Lower leg skin (tissue), 4 donors: ENCODE measurements at regions not wholly inside any gene's neighbourhood (a gene's known extent, or its start where the extent isn't known, plus 50 kb on each side); places are given as distances from the start of the nearest gene placed in this dataset.
"Not testable (repeated sequence)": the region's sequence is repeated elsewhere in the genome, so short reads cannot be mapped to it uniquely, and the experiment has no call there.

ENCODE experiments used
- DNase-seq, 2 donors: peaks; one replicate each; pipeline ENCODE4 v3.0.0-alpha.2; 2019; ENCODE audit warnings: low spot score in 2 of 2
- H3K4me3 ChIP-seq: fragments of 200-600 bp; sonication (generic); 2 replicates; pipeline ENCODE4 v1.5.1; 2017; ENCODE audit warnings: mild to moderate bottlenecking, low read depth; ENCODE audit not compliant: poor library complexity, severe bottlenecking
- POLR2A ChIP-seq, 2 donors: fragments of 450-650 bp; IDR thresholded peaks; one replicate each; pipeline ENCODE4 v1.6.1; 2016 to 2017; ENCODE audit warnings: antibody characterized with exemption in 2 of 2, mild to moderate bottlenecking in 1 of 2, moderate library complexity in 1 of 2
- WGBS, 2 donors: methylation state at CpG; one replicate each; pipeline ENCODE4 v1.1.5; 2018; 5-methylcytosine and 5-hydroxymethylcytosine counted together
- intact Hi-C: fragments of 100-400 bp; cut with DNase I; formaldehyde crosslinking; loops from one replicate; pipeline ENCODE4 v1.15.0; 2023; ENCODE audit warnings: low total_unique reads
- TF ChIP-seq, protein P1 (sequence below), 3 donors: fragments of 450-650 bp; IDR thresholded peaks; one replicate each; pipeline ENCODE4 v1.5.1; 2016; ENCODE audit warnings: antibody characterized with exemption in 3 of 3, mild to moderate bottlenecking in 3 of 3, moderate library complexity in 2 of 3

DNA sequence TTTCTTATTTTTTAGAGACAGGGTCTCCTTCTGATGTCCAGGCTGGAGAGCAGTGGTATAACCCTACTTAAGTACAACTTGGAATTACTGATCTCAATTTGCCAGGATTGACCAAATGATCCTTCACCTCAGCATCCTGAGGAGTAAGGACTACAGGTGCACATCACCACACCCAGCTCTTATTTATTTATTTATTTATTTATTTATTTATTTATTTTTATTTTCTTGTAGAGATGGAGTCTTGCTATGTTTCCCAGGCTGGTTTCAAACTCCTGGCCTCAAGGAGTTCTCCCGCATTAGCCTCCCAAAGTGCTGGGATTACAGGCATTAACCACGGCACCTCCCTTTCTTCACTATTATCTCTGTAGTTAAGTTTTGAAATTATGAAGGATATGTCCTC, 117.5 kb upstream of the NEGR1 start:
- TF ChIP-seq POLR2A (IDR thresholded peaks at IDR 0.05) = no peak
- TF ChIP-seq, protein P1, sequence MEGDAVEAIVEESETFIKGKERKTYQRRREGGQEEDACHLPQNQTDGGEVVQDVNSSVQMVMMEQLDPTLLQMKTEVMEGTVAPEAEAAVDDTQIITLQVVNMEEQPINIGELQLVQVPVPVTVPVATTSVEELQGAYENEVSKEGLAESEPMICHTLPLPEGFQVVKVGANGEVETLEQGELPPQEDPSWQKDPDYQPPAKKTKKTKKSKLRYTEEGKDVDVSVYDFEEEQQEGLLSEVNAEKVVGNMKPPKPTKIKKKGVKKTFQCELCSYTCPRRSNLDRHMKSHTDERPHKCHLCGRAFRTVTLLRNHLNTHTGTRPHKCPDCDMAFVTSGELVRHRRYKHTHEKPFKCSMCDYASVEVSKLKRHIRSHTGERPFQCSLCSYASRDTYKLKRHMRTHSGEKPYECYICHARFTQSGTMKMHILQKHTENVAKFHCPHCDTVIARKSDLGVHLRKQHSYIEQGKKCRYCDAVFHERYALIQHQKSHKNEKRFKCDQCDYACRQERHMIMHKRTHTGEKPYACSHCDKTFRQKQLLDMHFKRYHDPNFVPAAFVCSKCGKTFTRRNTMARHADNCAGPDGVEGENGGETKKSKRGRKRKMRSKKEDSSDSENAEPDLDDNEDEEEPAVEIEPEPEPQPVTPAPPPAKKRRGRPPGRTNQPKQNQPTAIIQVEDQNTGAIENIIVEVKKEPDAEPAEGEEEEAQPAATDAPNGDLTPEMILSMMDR (IDR thresholded peaks at IDR 0.05) = no peak
- H3K4me3 ChIP-seq = no peak overlapping the region

DNA sequence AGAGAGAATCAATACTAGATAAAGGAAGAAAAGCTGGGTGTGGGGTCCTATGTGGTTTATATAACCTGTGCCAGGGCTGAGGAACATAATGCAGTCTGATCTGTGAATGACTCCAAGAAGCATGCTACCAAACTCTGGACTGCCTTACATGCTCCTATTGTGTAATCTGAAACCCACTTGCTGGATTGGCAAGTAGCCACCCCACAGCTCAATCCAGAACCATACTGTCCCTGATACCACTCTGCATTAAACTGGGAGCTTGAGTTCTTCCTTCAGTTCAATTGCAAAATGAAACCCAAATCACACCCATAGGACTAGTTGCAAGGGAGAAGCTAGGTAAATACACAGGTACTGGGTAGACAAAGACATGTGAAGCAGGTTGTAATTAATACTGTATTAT, 115.4 kb upstream of the NEGR1 start:
- peak in 1 of 2 donors; percentile 16 for DNase-seq
- TF ChIP-seq, protein P1 (IDR thresholded peaks at IDR 0.05) = no peak
- no peak for TF ChIP-seq POLR2A (IDR thresholded peaks at IDR 0.05)
- intact Hi-C loops = no loop called here
- no peak overlapping the region for H3K4me3 ChIP-seq

More for the DNA sequence above, 117.5 kb upstream of the NEGR1 start:
- 90 to 98% methylated on average over 2 of the region's 2 CpGs for WGBS, 2 donors
- intact Hi-C loops = no loop called here
- no peak for DNase-seq

DNA sequence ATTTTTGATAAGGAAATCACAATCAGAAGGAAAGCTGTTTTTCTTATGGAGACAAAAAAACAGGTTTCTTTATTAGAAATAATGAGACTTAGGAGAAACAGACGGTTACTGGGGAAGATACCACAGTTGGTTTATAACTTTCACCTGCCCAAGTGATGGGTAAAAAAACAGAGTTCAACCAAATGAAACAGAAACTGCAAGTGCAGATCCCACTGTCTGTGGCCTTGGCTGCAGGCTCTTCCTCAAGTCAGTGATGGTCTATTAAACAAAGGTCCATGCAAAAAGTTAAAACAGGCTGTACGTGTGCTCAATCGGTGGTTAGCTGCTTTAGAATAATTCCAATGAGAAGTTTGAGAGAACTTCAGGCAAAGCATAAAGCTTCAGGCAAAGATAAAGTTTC, 112.1 kb upstream of the NEGR1 start:
- 61 to 77% methylated on average over 3 of the region's 3 CpGs for WGBS, 2 donors

DNA sequence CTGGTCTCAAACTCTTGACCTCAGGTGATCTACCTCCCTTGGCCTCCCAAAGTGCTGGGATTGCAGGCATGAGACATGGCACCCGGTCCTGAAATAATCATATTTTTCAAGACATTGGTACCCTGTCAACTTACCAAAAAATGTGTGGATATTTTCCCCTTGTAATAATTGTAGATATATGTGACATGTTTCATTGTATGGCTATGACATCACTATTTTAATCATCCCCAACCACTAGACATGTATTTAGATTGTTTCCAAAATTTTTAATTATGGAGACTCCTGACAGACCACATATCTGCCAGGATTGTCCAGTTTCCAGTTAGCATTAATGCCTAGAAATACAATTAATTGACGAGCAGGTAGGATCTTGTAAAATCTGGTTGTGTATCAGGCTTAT, 96.7 kb upstream of the NEGR1 start:
- intact Hi-C loops = no loop called here
- no peak for DNase-seq
- TF ChIP-seq POLR2A (IDR thresholded peaks at IDR 0.05) = no peak
- TF ChIP-seq, protein P1 (IDR thresholded peaks at IDR 0.05) = no peak
- 86 to 92% methylated on average over 2 of the region's 2 CpGs for WGBS, 2 donors
- no peak overlapping the region for H3K4me3 ChIP-seq

More for the DNA sequence above, 112.1 kb upstream of the NEGR1 start:
- intact Hi-C loops = no loop called here
- DNase-seq = no peak
- no peak overlapping the region for H3K4me3 ChIP-seq
- TF ChIP-seq, protein P1 (IDR thresholded peaks at IDR 0.05) = no peak
- TF ChIP-seq POLR2A (IDR thresholded peaks at IDR 0.05) = no peak

DNA sequence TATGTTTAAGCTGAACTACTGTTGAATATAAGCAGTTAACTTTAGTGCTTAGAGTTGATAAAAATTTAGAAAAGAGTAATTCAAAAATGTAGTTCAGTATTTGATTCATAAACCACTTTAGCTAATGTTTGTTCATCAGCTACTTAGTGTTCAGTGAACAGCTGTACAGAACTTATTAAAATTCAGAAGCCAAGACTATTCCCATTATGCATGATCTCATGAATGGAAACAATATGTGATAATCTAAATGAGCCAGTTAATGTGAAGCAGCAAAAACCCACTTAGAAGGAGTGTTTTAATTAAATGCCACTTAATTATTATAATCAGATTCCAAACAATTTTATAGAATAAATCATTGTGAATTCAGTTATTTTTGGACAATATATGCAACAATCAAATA, 92.9 kb upstream of the NEGR1 start:
- no peak for DNase-seq
- TF ChIP-seq POLR2A (IDR thresholded peaks at IDR 0.05) = no peak
- TF ChIP-seq, protein P1 (IDR thresholded peaks at IDR 0.05) = no peak
- intact Hi-C loops = no loop called here
- no peak overlapping the region for H3K4me3 ChIP-seq

DNA sequence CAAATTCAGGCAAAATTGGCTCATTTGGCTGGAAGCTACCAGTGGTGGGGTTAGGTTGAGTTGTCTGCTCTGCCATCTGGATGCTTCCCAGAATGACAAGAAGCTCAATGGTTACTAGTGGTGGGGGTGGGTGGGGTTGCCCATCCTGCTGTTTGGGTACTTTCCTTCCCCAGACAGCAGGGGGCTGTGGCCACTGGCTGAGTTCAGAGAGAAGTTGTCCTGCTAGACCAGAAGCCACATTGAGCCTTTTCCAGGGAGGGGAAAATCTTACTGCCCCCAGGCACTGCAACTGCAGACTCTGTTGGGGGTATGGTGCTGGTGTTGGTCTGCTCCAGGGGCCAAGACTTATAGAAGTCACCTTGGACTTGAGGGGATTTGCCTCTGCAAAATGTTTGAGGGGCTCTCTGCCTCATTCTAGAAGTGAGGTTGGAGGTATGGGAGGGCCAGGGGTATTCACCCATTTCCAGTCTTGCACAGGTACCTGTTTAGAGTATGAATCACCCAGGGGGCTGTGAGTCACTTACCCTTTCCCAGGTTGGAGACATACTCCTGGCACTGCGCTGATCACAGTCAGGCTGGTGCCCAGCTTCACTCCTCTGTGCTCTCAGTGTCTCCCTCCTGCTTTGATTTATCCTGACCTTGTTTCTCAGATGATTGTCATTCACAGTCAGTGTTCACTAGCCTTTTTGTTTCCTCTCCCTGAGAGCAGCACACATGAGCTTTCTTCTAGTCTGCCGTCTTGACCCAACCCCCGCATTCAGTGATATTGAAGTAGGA, 89.1 kb upstream of the NEGR1 start:
- TF ChIP-seq, protein P1 (IDR thresholded peaks at IDR 0.05) = no peak
- TF ChIP-seq POLR2A (IDR thresholded peaks at IDR 0.05) = no peak
- no peak for DNase-seq
- H3K4me3 ChIP-seq = no peak overlapping the region
- 54 to 62% methylated on average over 3 of the region's 3 CpGs for WGBS, 2 donors
- intact Hi-C loops = no loop called here

DNA sequence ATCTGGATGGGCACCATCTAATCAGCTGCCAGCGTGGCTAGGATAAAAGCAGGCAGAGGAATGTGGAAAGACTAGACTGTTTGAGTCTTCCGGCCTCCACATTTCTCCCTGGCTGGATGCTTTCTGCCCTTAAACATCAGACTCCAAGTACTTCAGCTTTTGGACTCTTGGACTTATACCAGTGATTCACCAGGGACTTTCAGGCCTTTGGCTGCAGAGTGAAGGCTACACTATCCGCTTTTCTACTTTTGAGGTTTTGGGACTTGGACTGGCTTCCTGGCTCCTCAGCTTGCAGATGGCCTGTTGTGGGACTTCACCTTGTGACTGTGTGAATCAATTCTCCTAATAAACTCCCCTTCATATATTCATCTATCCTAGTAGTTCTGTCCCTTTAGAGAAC, 88.5 kb upstream of the NEGR1 start:
- intact Hi-C loops, DNase-seq, H3K4me3 ChIP-seq: not testable (repeated sequence)
- 85 to 86% methylated on average over 3 of the region's 3 CpGs for WGBS, 2 donors
